B cell (primary cell): ENCODE measurements at regions not wholly inside any gene's neighbourhood (a gene's known extent, or its start where the extent isn't known, plus 50 kb on each side); places are given as distances from the start of the nearest gene placed in this dataset.

Experiments used
- ATAC-seq: fragments of 200-7000 bp; cut with Tn5 transposase; one replicate; pipeline ENCODE4 v1.10.0; 2021; ENCODE audit warnings: low read depth, mild to moderate bottlenecking, moderate number of reproducible peaks, moderate library complexity
- CTCF ChIA-PET: fragments of 350-600 bp; sonication (Branson Sonifier 250); formaldehyde crosslinking; loops from one replicate; lab custom pipeline; 2021; ENCODE audit warnings: antibody characterized with exemption, inconsistent platforms; lab: Charles Lee
- POLR2A ChIA-PET: fragments of 350-600 bp; sonication (Branson Sonifier 250); formaldehyde crosslinking; loops from one replicate; lab custom pipeline; 2021; ENCODE audit warnings: antibody characterized with exemption; lab: Charles Lee
- DNase-seq: peaks from one replicate; pipeline ENCODE4 v3.0.0; 2013
- H2AFZ ChIP-seq: 2 replicates; pipeline ENCODE4 v1.6.1; 2012; ENCODE audit warnings: mild to moderate bottlenecking, low read depth, low read length; ENCODE audit not compliant: insufficient read depth, poor library complexity, severe bottlenecking
- H3K27ac ChIP-seq, 2 donors: 1 replicate in 1 of 2; 2 replicates in 1 of 2; pipeline ENCODE4 v1.5.1; 2012 to 2013; ENCODE audit warnings: low read length in 2 of 2, mild to moderate bottlenecking in 2 of 2, moderate library complexity in 1 of 2
- H3K27me3 ChIP-seq, 4 experiments: fragments of 200-600 bp in 1 of 4; sonication (generic) in 1 of 4; replicated peaks in 1 of 4; 1 replicate in 2 of 4; 2 replicates in 2 of 4; pipeline versions ENCODE4 v1.6.1 to v1.7.0; 2013 to 2016; ENCODE audit warnings: low read length in 3 of 4, mild to moderate bottlenecking in 2 of 4, mixed read lengths in 1 of 4, moderate library complexity in 1 of 4; ENCODE audit not compliant: insufficient read depth in 4 of 4, control insufficient read depth in 3 of 4; ENCODE audit errors: control extremely low read depth in 1 of 4
- H3K36me3 ChIP-seq, 2 experiments: replicated peaks in 1 of 2; 1 replicate in 1 of 2; 2 replicates in 1 of 2; pipeline versions ENCODE4 v1.6.1 to v1.7.1; 2013; ENCODE audit warnings: low read length in 1 of 2; ENCODE audit not compliant: insufficient read depth in 2 of 2, control insufficient read depth in 1 of 2; ENCODE audit errors: control extremely low read depth in 1 of 2, extremely low read depth in 1 of 2
- H3K4me1 ChIP-seq, 2 donors: fragments of 200-600 bp in 1 of 2; sonication (generic) in 1 of 2; 1 replicate in 1 of 2; 2 replicates in 1 of 2; pipeline versions ENCODE4 v1.5.1 to v1.6.1; 2013 to 2017; ENCODE audit warnings: low read length in 2 of 2; ENCODE audit not compliant: control insufficient read depth in 2 of 2, insufficient read depth in 2 of 2
- H3K4me2 ChIP-seq: replicated peaks from 2 replicates; pipeline ENCODE3; 2012; ENCODE audit warnings: mild to moderate bottlenecking, low read depth, low read length; ENCODE audit not compliant: poor library complexity, severe bottlenecking
- H3K4me3 ChIP-seq, 5 experiments: fragments of 200-600 bp in 1 of 5; sonication (generic) in 1 of 5; 1 replicate in 3 of 5; 2 replicates in 2 of 5; pipeline versions ENCODE4 v1.5.1 to v1.7.0; 2011 to 2016; ENCODE audit warnings: low read length in 4 of 5, mild to moderate bottlenecking in 4 of 5, low read depth in 2 of 5, control low read depth in 1 of 5, moderate library complexity in 1 of 5; ENCODE audit not compliant: insufficient read depth in 1 of 5; ENCODE audit errors: control extremely low read depth in 1 of 5, extremely low read depth in 1 of 5
- H3K79me2 ChIP-seq: fragments of 200-600 bp; sonication (generic); one replicate; pipeline ENCODE4 v1.6.0; 2016; ENCODE audit warnings: low read length; ENCODE audit not compliant: control insufficient read depth, insufficient read depth
- H3K9ac ChIP-seq: fragments of 200-600 bp; sonication (generic); 2 replicates; pipeline ENCODE4 v1.6.1; 2017; ENCODE audit warnings: mild to moderate bottlenecking, low read length, moderate library complexity
- H3K9me3 ChIP-seq, 3 donors: one replicate each; pipeline versions ENCODE4 v1.6.1 to v1.7.1; 2013; ENCODE audit warnings: low read length in 2 of 3; ENCODE audit not compliant: control insufficient read depth in 2 of 3, insufficient read depth in 1 of 3; ENCODE audit errors: control extremely low read depth in 1 of 3
- H4K20me1 ChIP-seq: 2 replicates; pipeline ENCODE4 v1.6.0; 2012; ENCODE audit warnings: mild to moderate bottlenecking, low read length; ENCODE audit not compliant: insufficient read depth, control insufficient read depth, poor library complexity, severe bottlenecking
- H3K27ac Mint-ChIP-seq: one replicate; pipeline ENCODE4 v1.8.0; 2021; ENCODE audit warnings: mixed read lengths
- H3K27me3 Mint-ChIP-seq: one replicate; pipeline ENCODE4 v1.8.0; 2021; ENCODE audit warnings: mixed read lengths
- H3K4me1 Mint-ChIP-seq: one replicate; pipeline ENCODE4 v1.8.0; 2021; ENCODE audit warnings: mixed read lengths
- H3K4me3 Mint-ChIP-seq: one replicate; pipeline ENCODE4 v1.8.0; 2021; ENCODE audit warnings: mixed read lengths
- H3K9me3 Mint-ChIP-seq: one replicate; pipeline ENCODE4 v1.8.0; 2022; ENCODE audit warnings: mixed read lengths; ENCODE audit not compliant: insufficient read depth
- CTCF ChIP-seq: fragments of 200-600 bp; IDR thresholded peaks from one replicate; pipeline ENCODE4 v1.8.0; 2022; ENCODE audit warnings: antibody characterized with exemption, mild to moderate bottlenecking
- EZH2 ChIP-seq: IDR thresholded peaks from 2 replicates; pipeline ENCODE4 v1.6.1; 2012; ENCODE audit warnings: borderline replicate concordance, low read depth, mild to moderate bottlenecking, moderate library complexity, low read length; ENCODE audit not compliant: insufficient read depth, poor library complexity, severe bottlenecking
- WGBS: methylation state at CpG from one replicate; pipeline ENCODE4 v1.1.5; 2013; ENCODE audit warnings: missing lambda C conversion rate; ENCODE audit not compliant: insufficient coverage; 5-methylcytosine and 5-hydroxymethylcytosine counted together
- intact Hi-C: fragments of 100-400 bp; cut with micrococcal nuclease; formaldehyde crosslinking; loops from one replicate; pipeline ENCODE4 v1.10.0; 2022

- intact Hi-C loops, result loop anchor here (10.0 kb wide), 1 partner anchor 915 kb away; no protein-coding TSS in a partner anchor
- H3K27me3 Mint-ChIP-seq, result no peaks in the 10 kb centered on the region
- CTCF ChIA-PET, result no interaction called here
- Histone ChIP-seq H3K27me3 (no peaks in the 10 kb centered on the region), H3K4me1 (no peaks in the 10 kb centered on the region), H3K36me3 (no peaks in the 10 kb centered on the region), H3K4me3 (no peak overlapping the region), H3K9ac (no peak overlapping the region), H3K4me2 (no peak overlapping the region), H2AFZ (no peak overlapping the region), H3K79me2 (no peaks in the 10 kb centered on the region), H4K20me1 (no peaks in the 10 kb centered on the region), H3K27ac (no peak overlapping the region), H3K9me3 (peaks cover 0 to 4% (median 0%) of the 10 kb centered on the region in 3 donors)
- no peaks in the 10 kb centered on the region for H3K4me1 Mint-ChIP-seq
- TF ChIP-seq CTCF, result no peak
- TF ChIP-seq EZH2, result no peak
- no peak for DNase-seq
- H3K9me3 Mint-ChIP-seq, result peaks cover 8% of the 10 kb centered on the region
- no peak for ATAC-seq
- H3K4me3 Mint-ChIP-seq, result no peak overlapping the region
- POLR2A ChIA-PET, result no interaction called here
- no peak overlapping the region for H3K27ac Mint-ChIP-seq
These were observed 312.1 kb upstream of the ROBO1 start for GRCh38 chr3:80079886-80080285.

GRCh38 chr3:80068459-80068858, 300.7 kb upstream of the ROBO1 start:
- intact Hi-C loops, result no loop called here
- no peak overlapping the region for H3K27ac ChIP-seq
- no peak overlapping the region for H3K9ac ChIP-seq
- no peaks in the 10 kb centered on the region for H3K36me3 ChIP-seq
- ChIA-PET POLR2A (no interaction called here), CTCF (no interaction called here)
- no CpG with 5 or more reads among the region's 3 CpGs for WGBS
- H3K4me1 ChIP-seq, result no peaks in the 10 kb centered on the region
- H4K20me1 ChIP-seq, result no peaks in the 10 kb centered on the region
- H2AFZ ChIP-seq, result no peak overlapping the region
- Mint-ChIP-seq H3K4me3 (no peak overlapping the region), H3K4me1 (no peaks in the 10 kb centered on the region), H3K27ac (no peak overlapping the region), H3K27me3 (no peaks in the 10 kb centered on the region), H3K9me3 (peaks cover 2% of the 10 kb centered on the region)
- DNase-seq (no peak), ATAC-seq (no peak)
- TF ChIP-seq CTCF (no peak), EZH2 (no peak)
- H3K27me3 ChIP-seq, result no peaks in the 10 kb centered on the region
- no peaks in the 10 kb centered on the region for H3K79me2 ChIP-seq
- no peak overlapping the region for H3K4me3 ChIP-seq
- no peak overlapping the region for H3K4me2 ChIP-seq
- H3K9me3 ChIP-seq, result peaks cover 0 to 7% (median 0%) of the 10 kb centered on the region in 3 donors
